Activated gamma-delta T cell (primary cell): ENCODE measurements at regions not wholly inside any gene's neighbourhood (a gene's known extent, or its start where the extent isn't known, plus 50 kb on each side); places are given as distances from the start of the nearest gene placed in this dataset.
"Not testable (repeated sequence)": the region's sequence is repeated elsewhere in the genome, so short reads cannot be mapped to it uniquely, and the experiment has no call there.

Experiments used
- DNase-seq: peaks from one replicate; lab custom pipeline; 2025; lab: John Stamatoyannopoulos, UW

DNA sequence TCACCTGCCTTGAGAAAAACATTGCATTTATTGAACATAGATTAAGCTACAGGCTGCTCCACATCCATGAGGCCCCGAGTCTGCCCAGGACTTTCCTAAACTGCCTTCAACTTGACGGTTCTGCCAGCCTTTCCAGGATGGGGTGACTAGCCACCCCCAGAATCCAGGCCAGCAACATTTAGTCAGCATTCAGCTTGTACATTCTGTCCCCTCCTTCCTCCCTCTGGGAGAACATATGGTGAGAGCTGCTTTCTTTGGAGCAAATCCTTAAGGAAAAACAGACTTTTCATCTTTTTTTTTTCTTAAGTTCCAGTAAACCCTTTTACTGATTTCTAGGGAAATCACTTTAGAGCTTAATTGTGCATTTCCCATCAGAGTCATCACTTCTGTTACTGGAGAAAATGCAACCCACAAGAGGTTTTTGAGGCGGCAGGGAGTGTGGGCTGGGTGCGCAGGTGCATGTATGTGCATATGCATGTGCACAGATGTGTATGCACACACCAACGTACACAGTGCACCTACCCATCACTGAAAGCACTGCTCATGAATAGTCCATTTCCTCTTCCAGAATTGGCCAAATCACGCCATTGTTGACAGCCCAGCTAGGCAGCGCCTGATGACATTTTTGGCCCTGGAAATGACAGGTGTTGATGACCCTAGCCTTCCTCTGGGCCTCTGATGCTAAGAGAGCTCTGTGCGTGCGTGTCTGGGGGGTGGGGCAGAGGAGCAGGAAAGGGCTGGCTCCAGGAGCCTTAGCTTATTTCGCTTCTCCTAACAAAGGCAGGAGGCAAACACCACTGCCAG is 145.6 kb downstream of the HSD17B3 start:
- DNase-seq, result no peak

DNA sequence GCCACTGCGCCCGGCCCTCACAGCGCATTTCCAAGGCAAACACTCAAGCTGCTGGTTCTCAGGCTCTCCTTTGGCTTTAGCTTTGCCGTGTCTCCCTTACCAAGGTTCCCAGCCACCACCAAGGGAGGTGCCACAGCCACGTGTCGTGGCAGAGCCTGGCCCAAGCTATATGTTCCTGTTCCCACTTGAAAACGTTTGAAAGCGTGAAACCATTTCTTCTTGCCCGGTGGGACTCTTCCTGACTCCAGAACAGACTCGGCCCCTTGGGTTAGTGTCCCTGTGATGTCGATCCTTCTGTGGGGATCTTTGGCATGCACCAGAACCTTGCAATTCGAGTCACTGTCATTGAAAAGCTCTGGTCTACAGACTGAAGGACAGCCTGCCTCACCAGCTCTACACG is 147.9 kb downstream of the HSD17B3 start:
- DNase-seq, result no peak

DNA sequence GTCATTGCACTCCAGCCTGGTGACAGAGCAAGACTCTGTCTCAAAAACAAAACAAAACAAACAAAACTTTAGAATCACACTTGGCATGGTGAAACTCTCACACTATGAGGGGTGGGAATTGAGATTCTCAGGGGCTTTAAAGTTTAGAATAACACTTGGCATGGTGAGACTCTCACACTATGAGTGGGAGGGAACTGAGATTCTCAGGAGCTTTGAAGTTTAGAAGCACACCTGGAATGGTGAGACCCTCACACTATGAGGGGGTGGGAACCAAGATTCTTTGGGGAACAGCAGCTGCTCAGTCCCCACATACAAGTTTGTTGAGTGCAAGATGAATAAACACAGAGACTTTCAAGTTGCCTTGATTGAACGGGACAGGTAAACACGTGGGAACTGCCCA is 149.4 kb downstream of the HSD17B3 start:
- DNase-seq, result no peak

GRCh38 chr9:96150324-96151227 is 151.4 kb downstream of the HSD17B3 start:
- no peak for DNase-seq

DNA sequence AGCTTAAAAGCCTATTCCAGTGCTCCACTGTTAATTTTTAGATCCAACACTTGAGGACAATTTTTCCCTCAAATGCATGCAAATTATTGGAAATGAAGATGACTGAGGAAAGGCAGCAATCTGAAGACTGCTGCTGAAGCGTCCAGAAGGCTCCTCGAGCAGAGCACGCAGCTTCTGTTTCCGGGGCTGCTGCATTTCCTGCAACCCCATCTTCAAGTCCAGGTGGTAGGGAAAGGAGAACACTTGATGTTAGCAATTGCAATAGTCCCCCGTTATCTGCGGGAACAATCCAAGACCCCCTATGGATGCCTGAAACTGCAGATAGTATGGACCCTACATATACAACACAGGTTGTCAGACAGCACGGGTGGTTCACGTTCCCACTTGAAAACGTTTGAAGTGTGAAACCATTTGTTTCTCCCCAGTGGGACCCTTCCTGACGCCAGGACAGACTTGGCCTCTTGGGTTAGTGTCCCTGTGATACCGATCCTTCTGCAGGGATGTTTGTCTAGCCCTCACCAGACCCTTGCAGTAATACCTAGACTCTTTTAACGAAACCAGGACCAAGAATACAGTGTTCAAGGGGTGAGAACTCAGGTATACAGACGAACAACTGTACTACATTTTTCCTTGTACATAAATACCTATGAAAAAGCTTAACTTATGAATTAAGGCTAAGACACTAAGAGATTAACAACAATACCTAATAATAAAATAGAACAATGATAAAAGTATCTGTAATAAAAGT is 152.3 kb downstream of the HSD17B3 start:
- no peak for DNase-seq

GRCh38 chr9:96148634-96149532 is 153.1 kb downstream of the HSD17B3 start:
- no peak for DNase-seq

- not testable (repeated sequence) for DNase-seq
Observed at GRCh38 chr9:96147029-96147428, 154.9 kb downstream of the HSD17B3 start.

GRCh38 chr9:96141666-96142065 is 160.3 kb downstream of the HSD17B3 start:
- DNase-seq, result no peak

- no peak for DNase-seq
Observed at GRCh38 chr9:96141128-96141474, 160.9 kb downstream of the HSD17B3 start.

- no peak for DNase-seq
Observed at GRCh38 chr9:96140296-96141127, 161.5 kb downstream of the HSD17B3 start.

DNA sequence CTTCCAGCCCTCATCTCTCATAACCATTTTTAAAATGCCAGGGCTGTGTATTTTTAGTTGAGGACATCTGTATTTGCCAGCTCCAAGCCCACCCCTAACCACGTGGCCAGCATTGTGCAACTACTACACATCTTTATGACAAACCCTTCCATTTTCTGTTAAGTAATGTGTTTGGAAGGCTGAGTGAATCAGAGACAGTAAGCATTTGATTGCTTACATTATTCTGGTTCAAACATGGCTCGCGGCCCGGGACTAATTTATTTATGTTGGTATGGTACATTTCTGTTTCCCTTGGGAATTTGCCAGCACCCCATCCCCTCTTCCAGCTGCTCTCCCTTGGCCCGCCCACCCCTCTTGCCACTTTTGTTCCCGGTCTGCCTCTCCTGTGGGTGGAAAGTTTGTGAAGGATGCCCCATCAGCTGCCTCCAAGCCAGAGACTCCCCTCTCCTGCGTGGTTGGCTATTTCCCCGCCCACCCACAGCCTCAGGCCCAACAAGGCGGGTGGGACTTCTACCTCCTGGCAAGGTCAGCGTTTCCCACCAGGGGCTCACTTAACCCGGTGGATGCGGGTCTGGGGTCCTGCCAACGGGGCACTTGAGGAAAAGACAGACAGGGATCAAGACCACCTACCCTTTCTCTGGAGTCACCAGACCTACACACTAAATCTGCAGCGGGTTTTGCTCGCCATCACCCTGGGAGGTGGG is 162.2 kb downstream of the HSD17B3 start:
- no peak for DNase-seq

- no peak for DNase-seq
Observed at GRCh38 chr9:96138616-96139015, 163.4 kb downstream of the HSD17B3 start.

GRCh38 chr9:96137671-96138429 is 164.1 kb downstream of the HSD17B3 start:
- no peak for DNase-seq

DNA sequence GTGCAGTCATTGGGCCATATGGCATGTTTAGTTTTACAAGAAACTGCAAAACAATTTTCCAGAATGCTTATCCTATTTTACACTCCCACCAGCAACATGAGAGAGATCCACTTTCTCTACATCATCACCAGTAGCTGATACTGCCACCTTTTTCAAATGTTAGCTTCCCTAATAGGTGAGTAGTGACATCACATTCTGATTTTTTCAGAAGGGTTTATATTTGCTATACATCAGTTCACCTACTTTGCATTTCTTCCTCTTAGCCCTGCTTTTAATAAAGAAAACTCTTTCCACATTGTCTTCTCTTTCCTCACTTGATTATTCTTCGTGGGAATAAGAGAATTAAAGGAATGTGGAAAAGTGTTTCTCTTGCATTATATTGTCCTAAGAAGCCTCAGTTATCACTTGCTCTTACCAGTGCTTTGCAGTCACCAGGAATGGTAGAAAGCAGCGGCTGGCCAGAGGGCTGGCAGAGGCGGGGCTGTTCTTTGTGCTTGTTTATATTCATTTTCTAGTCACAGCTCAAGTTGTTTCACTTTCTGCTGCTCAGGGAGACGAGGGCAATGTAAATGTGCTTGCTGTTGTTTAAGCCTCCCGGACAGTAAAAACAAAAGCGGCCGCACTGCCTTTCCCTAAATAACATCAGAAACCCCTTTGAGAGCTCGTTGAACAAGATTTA is 164.8 kb downstream of the HSD17B3 start:
- no peak for DNase-seq

- no peak for DNase-seq
Observed at GRCh38 chr9:96135753-96136290, 166.2 kb downstream of the HSD17B3 start.

GRCh38 chr9:96135076-96135752 is 166.8 kb downstream of the HSD17B3 start:
- no peak for DNase-seq

GRCh38 chr9:96133321-96134021 is 168.5 kb downstream of the HSD17B3 start:
- no peak for DNase-seq
